GM23338 (cell line): ENCODE measurements at regions not wholly inside any gene's neighbourhood (a gene's known extent, or its start where the extent isn't known, plus 50 kb on each side); places are given as distances from the start of the nearest gene placed in this dataset.

Experiments used
- CTCF ChIP-seq, 2 experiments: fragments of 200-600 bp in 1 of 2; sonication (generic) in 1 of 2; conservative IDR thresholded peaks; 2 replicates each; pipeline versions ENCODE4 v1.5.1 to v1.6.1; 2016 to 2017; ENCODE audit warnings: antibody characterized with exemption in 2 of 2, low read depth in 2 of 2, mild to moderate bottlenecking in 2 of 2, moderate library complexity in 1 of 2
- ETS1 ChIP-seq: IDR thresholded peaks from 2 replicates; pipeline ENCODE4 v1.6.1; 2016; ENCODE audit warnings: antibody characterized with exemption
- EZH2 ChIP-seq: fragments of 200-600 bp; sonication (generic); IDR thresholded peaks from one replicate; pipeline ENCODE4 v1.8.0; 2017; ENCODE audit warnings: antibody characterized with exemption, mild to moderate bottlenecking, low read depth; ENCODE audit not compliant: unreplicated experiment
- EZH2phosphoT487 ChIP-seq: fragments of 200-600 bp; sonication (generic); IDR thresholded peaks from one replicate; pipeline ENCODE4 v1.8.1; 2018; ENCODE audit warnings: antibody characterized with exemption; ENCODE audit not compliant: unreplicated experiment
- NANOG ChIP-seq: IDR thresholded peaks from 2 replicates; pipeline ENCODE4 v1.6.1; 2016; ENCODE audit warnings: antibody characterized with exemption, borderline replicate concordance
- POLR2AphosphoS5 ChIP-seq: IDR thresholded peaks from 2 replicates; pipeline ENCODE4 v1.6.1; 2016; ENCODE audit warnings: antibody characterized with exemption, low read depth
- REST ChIP-seq: IDR thresholded peaks from one replicate; pipeline ENCODE4 v1.6.1; 2018; ENCODE audit warnings: antibody characterized with exemption; ENCODE audit not compliant: unreplicated experiment
- STAT1 ChIP-seq: IDR thresholded peaks from one replicate; pipeline ENCODE4 v1.6.1; 2016; ENCODE audit warnings: antibody characterized with exemption; ENCODE audit not compliant: unreplicated experiment
- ZNF331 ChIP-seq: fragments of 250-450 bp; sonication (Bioruptor Pico); IDR thresholded peaks from 2 replicates; pipeline ENCODE4 v1.5.0; 2020; ENCODE audit warnings: low read depth, mild to moderate bottlenecking, moderate library complexity

GRCh38 chr1:87696483-87696882, 367.8 kb downstream of the LMO4 start:
- no peak for TF ChIP-seq CTCF (conservative IDR thresholded peaks at IDR 0.05; ENCODE audit: low read depth in 2 of 2)
- TF ChIP-seq EZH2 = no peak
- TF ChIP-seq POLR2AphosphoS5 = no peak
- TF ChIP-seq REST = no peak
- no peak for TF ChIP-seq EZH2phosphoT487
- no peak for TF ChIP-seq ETS1
- TF ChIP-seq STAT1 = no peak
- TF ChIP-seq NANOG = no peak
- TF ChIP-seq ZNF331 (CRISPR knock-in tag) = no peak
